Hippocampal formation (tissue), 2 donors: ENCODE measurements at regions not wholly inside any gene's neighbourhood (a gene's known extent, or its start where the extent isn't known, plus 50 kb on each side); places are given as distances from the start of the nearest gene placed in this dataset.
"Not testable (repeated sequence)": the region's sequence is repeated elsewhere in the genome, so short reads cannot be mapped to it uniquely, and the experiment has no call there.

Experiments
- DNase-seq, 2 donors: peaks; one replicate each; lab custom pipeline; 2025; lab: John Stamatoyannopoulos, UW

- not testable (repeated sequence) for DNase-seq
Observed at GRCh38 chr9:104195142-104195541, 101.0 kb downstream of the SMC2 start.

- DNase-seq: no peak
Observed at GRCh38 chr9:104200456-104200994, 106.4 kb downstream of the SMC2 start.

GRCh38 chr9:104206766-104207165, 112.7 kb downstream of the SMC2 start:
- DNase-seq: no peak

- no peak for DNase-seq
Observed at GRCh38 chr9:104209387-104209786, 115.3 kb downstream of the SMC2 start.

- no peak for DNase-seq
Observed at GRCh38 chr9:104227108-104227507, 133.0 kb downstream of the SMC2 start.

GRCh38 chr9:104232781-104233341, 138.8 kb downstream of the SMC2 start:
- no peak for DNase-seq

GRCh38 chr9:104233366-104233765, 139.3 kb downstream of the SMC2 start:
- DNase-seq: no peak

- not testable (repeated sequence) for DNase-seq
Observed at GRCh38 chr9:104234632-104235337, 140.7 kb downstream of the SMC2 start.

GRCh38 chr9:104235347-104236120, 141.4 kb downstream of the SMC2 start:
- DNase-seq: not testable (repeated sequence)

- DNase-seq: no peak
Observed at GRCh38 chr9:104238668-104239067, 144.6 kb downstream of the SMC2 start.

- no peak for DNase-seq
Observed at GRCh38 chr9:104240890-104241289, 146.8 kb downstream of the SMC2 start.

- DNase-seq: no peak
Observed at GRCh38 chr9:104245925-104246324, 151.8 kb downstream of the SMC2 start.

GRCh38 chr9:104247899-104248460, 153.9 kb downstream of the SMC2 start:
- no peak for DNase-seq

- DNase-seq: no peak
Observed at GRCh38 chr9:104256031-104256695, 162.1 kb downstream of the SMC2 start.

GRCh38 chr9:104256696-104257062, 162.6 kb downstream of the SMC2 start:
- DNase-seq: no peak

GRCh38 chr9:104258296-104259011, 164.3 kb downstream of the SMC2 start:
- DNase-seq: no peak

GRCh38 chr9:104260004-104260403, 165.9 kb downstream of the SMC2 start:
- DNase-seq: no peak

- no peak for DNase-seq
Observed at GRCh38 chr9:104263942-104264341, 169.8 kb downstream of the SMC2 start.

GRCh38 chr9:104264431-104264830, 170.3 kb downstream of the SMC2 start:
- DNase-seq: no peak

- DNase-seq: no peak
Observed at GRCh38 chr9:104269374-104269773, 175.3 kb downstream of the SMC2 start.
